D721Med (cell line): ENCODE measurements at regions not wholly inside any gene's neighbourhood (a gene's known extent, or its start where the extent isn't known, plus 50 kb on each side); places are given as distances from the start of the nearest gene placed in this dataset.

Experiments used
- DNase-seq: peaks from one replicate; pipeline ENCODE4 v3.0.0; 2011; ENCODE audit warnings: low spot score; ENCODE audit not compliant: insufficient read length
- FAIRE-seq: peaks from 2 replicates; lab custom pipeline; 2011; peaks lifted over from hg19 to GRCh38; lab: Jason Lieb, UNC
- TF ChIP-seq, protein P1 (sequence below): IDR thresholded peaks from 2 replicates; pipeline ENCODE4 v1.5.1; 2012; ENCODE audit warnings: mild to moderate bottlenecking, control low read depth; ENCODE audit not compliant: insufficient read depth; ENCODE audit errors: missing control alignments

DNA sequence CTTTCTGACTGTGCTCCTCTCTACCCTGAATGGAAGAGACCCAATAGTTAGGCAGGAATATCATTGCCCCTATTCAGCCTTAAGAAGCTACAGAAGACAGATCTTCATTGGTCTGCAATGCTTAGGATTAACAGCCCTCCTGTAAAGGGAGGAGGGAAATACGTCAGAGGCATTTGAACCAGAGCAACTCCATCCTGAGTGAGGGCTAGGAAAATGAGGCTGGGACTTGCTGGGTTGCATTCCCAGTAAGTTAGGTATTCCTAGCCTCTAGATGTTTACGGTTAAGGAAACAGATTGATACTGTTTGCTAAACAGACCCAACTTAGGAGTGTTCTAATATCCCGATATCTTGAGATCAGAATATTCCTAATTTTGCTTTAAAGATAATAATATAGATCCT, 63.5 kb downstream of the PCDH18 start:
- FAIRE-seq (no peak), DNase-seq (no peak)
- TF ChIP-seq, protein P1, sequence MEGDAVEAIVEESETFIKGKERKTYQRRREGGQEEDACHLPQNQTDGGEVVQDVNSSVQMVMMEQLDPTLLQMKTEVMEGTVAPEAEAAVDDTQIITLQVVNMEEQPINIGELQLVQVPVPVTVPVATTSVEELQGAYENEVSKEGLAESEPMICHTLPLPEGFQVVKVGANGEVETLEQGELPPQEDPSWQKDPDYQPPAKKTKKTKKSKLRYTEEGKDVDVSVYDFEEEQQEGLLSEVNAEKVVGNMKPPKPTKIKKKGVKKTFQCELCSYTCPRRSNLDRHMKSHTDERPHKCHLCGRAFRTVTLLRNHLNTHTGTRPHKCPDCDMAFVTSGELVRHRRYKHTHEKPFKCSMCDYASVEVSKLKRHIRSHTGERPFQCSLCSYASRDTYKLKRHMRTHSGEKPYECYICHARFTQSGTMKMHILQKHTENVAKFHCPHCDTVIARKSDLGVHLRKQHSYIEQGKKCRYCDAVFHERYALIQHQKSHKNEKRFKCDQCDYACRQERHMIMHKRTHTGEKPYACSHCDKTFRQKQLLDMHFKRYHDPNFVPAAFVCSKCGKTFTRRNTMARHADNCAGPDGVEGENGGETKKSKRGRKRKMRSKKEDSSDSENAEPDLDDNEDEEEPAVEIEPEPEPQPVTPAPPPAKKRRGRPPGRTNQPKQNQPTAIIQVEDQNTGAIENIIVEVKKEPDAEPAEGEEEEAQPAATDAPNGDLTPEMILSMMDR = no peak

DNA sequence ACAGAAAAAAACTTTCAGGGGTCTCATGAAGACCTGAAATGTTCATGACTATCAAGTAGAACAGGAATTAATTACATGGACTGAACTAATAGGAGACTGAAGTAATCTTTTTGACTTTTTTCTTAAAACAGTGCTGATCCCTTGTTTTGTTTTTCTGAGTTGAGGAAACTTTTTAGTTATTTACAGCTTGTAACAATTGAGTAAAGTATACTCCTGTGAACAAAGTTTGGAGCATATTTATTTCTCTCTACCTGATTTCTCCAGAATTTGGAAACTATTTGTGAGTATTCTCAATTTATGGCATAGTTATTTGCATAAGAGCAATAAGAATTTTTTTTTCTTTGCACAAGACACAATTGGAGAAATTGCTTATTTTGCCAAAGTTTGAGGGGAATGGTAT, 64.8 kb downstream of the PCDH18 start:
- no peak for DNase-seq
- FAIRE-seq = peak; percentile 44
- TF ChIP-seq, protein P1 = no peak

DNA sequence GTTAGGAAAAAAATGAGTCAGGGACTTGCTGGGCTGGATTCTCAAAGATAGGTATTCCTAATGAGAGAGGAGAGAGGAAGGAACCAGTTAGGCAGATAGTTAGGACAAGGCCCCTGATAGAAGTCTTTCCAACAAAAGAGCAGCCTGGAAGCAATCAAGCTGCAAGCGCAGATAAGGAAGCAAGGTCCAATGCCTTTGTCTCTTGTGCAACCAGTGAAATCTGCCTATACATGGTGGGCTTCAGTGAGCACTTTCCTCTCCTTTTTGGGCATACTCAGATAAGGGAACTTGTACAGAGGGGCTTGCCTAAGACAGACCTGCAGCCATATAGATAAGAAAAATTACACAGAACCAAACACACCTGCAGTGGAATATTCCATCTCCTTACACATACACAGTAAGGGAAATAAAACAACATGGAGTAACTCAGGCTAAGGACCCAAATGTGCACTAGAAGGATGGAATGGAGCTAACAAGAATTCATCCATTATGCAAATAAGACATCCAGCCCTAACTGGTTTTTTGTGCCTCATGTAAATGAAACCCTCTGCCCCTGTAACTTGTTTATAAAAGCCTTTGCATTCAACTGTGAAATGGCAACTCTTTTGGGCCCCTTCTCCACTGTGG, 68.8 kb downstream of the PCDH18 start:
- DNase-seq = no peak
- TF ChIP-seq, protein P1 = no peak
- FAIRE-seq = no peak

- FAIRE-seq (no peak), DNase-seq (no peak)
- TF ChIP-seq, protein P1 = no peak
Observed at GRCh38 chr4:137455647-137456321, 76.5 kb downstream of the PCDH18 start.

- no peak for DNase-seq
- TF ChIP-seq, protein P1 = no peak
- no peak for FAIRE-seq
Observed at GRCh38 chr4:137454767-137455166, 77.5 kb downstream of the PCDH18 start.

DNA sequence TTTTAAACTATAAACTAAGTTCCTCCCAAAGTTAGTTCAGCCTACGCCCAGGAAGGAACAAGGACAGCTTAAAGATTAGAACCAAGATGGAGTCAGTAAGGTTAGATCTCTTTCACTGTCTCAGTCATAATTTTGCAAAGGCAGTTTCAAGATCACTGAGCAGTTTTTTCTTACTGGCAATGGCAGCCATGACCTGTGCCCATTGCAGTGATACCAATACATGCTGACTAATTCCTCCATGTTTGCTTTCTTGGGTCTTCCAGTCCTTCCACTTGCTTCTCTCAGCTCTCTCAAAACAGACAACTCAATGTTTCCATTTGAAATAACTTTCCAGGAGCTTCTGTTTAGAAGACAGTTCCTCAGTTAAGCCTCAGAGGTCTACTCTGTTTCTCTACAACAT, 79.5 kb downstream of the PCDH18 start:
- FAIRE-seq = no peak
- TF ChIP-seq, protein P1 = no peak
- no peak for DNase-seq

DNA sequence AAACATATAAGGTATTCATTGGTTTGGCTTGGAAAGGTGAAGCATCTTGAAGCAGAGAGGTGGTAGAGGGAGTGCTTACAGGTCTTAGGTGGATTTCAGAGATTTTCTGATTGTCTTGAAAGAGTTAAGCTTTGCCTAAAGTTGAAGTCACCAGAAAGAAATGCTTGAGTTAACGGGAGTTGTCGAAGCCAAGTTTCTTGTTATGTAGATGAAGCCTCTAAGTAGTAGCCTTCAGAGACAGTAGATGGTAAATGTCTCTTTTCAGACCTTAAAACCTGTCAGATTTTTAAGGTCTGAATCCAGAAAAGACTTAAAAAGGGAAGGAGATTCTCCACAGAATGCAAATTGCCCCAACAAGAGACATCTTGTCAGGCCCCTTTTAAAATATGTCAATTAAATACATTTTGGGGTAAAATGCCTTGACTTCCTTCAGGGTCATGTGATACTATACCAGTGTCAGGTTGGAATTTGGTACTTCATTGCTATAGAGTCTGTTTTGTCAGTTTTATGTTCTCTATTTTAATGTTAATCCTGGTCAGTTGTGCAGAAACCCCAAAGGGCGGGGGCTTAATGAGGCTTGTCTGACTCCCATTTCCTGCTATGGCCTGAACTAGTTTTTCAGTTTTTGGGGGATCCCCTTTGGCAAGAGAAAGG, 81.0 kb downstream of the PCDH18 start:
- DNase-seq = no peak
- TF ChIP-seq, protein P1 = no peak
- no peak for FAIRE-seq
